Ovary (tissue), 7 donors: ENCODE measurements at regions not wholly inside any gene's neighbourhood (a gene's known extent, or its start where the extent isn't known, plus 50 kb on each side); places are given as distances from the start of the nearest gene placed in this dataset.

Experiments used
- DNase-seq, 5 donors: peaks; one replicate each; pipeline ENCODE4 v3.0.0-alpha.2; 2019 to 2020
- H3K27ac ChIP-seq, 2 donors: fragments of 200-600 bp; one replicate each; pipeline versions ENCODE4 v1.5.1 to v1.8.0; 2019 to 2022
- H3K27me3 ChIP-seq: fragments of 200-600 bp; one replicate; pipeline ENCODE4 v1.8.0; 2022
- H3K36me3 ChIP-seq: fragments of 200-600 bp; sonication (generic); one replicate; pipeline ENCODE4 v1.5.1; 2019
- H3K4me1 ChIP-seq: one replicate; pipeline ENCODE4 v1.8.1; 2013; ENCODE audit warnings: mild to moderate bottlenecking, moderate library complexity; ENCODE audit not compliant: insufficient read depth
- H3K4me3 ChIP-seq: fragments of 200-600 bp; sonication (generic); one replicate; pipeline ENCODE4 v1.5.1; 2017
- H3K9me3 ChIP-seq, 2 donors: fragments of 200-600 bp in 1 of 2; sonication (generic) in 1 of 2; one replicate each; pipeline versions ENCODE4 v1.5.1 to v1.8.1; 2013 to 2019; ENCODE audit warnings: mild to moderate bottlenecking in 1 of 2, moderate library complexity in 1 of 2
- CTCF ChIP-seq, 3 donors: fragments of 450-650 bp in 2 of 3; fragments of 200-600 bp in 1 of 3; IDR thresholded peaks; one replicate each; pipeline versions ENCODE4 v1.5.1 to v1.8.0; 2016 to 2022; ENCODE audit warnings: antibody characterized with exemption in 3 of 3, mild to moderate bottlenecking in 1 of 3
- EP300 ChIP-seq: sonication (generic); formaldehyde crosslinking; IDR thresholded peaks from one replicate; pipeline ENCODE4 v1.6.1; 2017; ENCODE audit warnings: antibody characterized with exemption
- POLR2A ChIP-seq: fragments of 450-650 bp; IDR thresholded peaks from one replicate; pipeline ENCODE4 v1.6.1; 2017; ENCODE audit warnings: antibody characterized with exemption, mild to moderate bottlenecking, moderate library complexity
- WGBS, 3 donors: extraction: QIAGEN DNeasy Blood & Tissue Kit in 1 of 3; methylation state at CpG; one replicate each; pipeline versions ENCODE4 v1.1.5 to v1.1.7; 2013 to 2017; 5-methylcytosine and 5-hydroxymethylcytosine counted together
- intact Hi-C, 4 donors: fragments of 100-400 bp; cut with DNase I; formaldehyde crosslinking; loops; one replicate each; pipeline versions ENCODE4 v1.11.0 to v1.15.1; 2022 to 2023
- donor health status: DM: no; HTN: no; CAD: no; lungs with moderate emphysema.
- donor health status: DM: no; HTN: no; CAD: no.
- donor health status: Bipolar disorder and iron deficiency.
- donor health status: DM: no; HTN: no; CAD: no.
- donor health status: DM: yes; HTN: yes; CAD: no.

DNA sequence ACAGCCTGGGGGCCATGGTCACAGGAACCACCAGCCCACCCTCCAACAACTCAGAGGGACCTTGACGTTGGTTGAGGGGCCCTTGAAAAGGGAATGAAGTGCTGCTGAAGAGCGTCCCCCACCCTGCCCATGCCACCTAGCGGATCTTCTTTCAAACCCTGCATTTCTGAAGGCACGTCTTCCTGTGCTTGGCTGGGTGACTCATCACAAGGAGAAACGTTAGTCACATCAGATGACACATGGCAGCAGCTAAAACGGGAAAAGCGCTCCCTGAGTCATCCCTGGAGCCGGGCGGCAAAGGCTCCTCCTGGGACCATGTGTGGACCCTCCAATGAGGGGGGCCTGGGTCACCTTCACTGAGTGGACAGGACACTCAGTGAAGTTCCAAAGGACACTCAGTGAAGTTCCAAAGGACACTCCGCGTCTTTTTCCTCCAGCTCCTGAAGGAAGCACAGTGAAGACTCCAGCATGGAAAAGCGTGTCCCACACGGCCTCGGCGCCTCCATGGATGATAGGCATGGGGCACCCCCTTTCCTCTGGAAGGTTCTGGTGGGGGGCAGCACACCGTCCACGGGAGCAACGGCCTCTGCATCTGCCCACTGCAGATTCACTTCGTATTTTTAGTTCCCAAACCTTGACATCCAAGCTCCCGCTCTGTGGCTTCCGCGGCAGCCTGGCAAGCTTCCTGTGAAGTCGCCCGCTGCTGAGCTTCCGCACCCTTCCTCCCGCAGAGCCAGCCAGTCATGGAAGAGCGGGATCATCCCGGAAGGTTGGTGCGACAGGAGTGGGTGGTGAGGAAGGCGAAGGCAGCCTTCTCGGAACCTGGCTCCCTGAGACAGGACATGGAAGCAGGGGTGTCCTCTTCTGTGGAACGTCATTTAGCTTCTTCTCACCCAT is 383.4 kb downstream of the VRK1 start:
- DNase-seq, result no peak
- WGBS, 3 donors, result 84 to 91% (median 88%) methylated on average over 32 of the region's 32 CpGs
- H3K4me1 ChIP-seq, result no peaks in the 10 kb centered on the region
- intact Hi-C loops, result no loop called here
- no peaks in the 10 kb centered on the region for H3K9me3 ChIP-seq
- no peak overlapping the region for H3K27ac ChIP-seq
- TF ChIP-seq POLR2A, result no peak
- no peak for TF ChIP-seq EP300
- TF ChIP-seq CTCF (IDR thresholded peaks at IDR 0.05), result no peak
- H3K27me3 ChIP-seq, result no peaks in the 10 kb centered on the region
- no peaks in the 10 kb centered on the region for H3K36me3 ChIP-seq
- no peak overlapping the region for H3K4me3 ChIP-seq

GRCh38 chr14:97185186-97185585 is 388.0 kb downstream of the VRK1 start:
- no peak overlapping the region for H3K4me3 ChIP-seq
- no peak for DNase-seq
- H3K27ac ChIP-seq, result no peak overlapping the region
- H3K9me3 ChIP-seq, result no peaks in the 10 kb centered on the region
- H3K36me3 ChIP-seq, result no peaks in the 10 kb centered on the region
- 27 to 36% (median 29%) methylated on average over 6 of the region's 6 CpGs for WGBS, 3 donors
- intact Hi-C loops, result no loop called here
- no peaks in the 10 kb centered on the region for H3K4me1 ChIP-seq
- no peaks in the 10 kb centered on the region for H3K27me3 ChIP-seq
- no peak for TF ChIP-seq POLR2A
- TF ChIP-seq EP300, result no peak
- no peak for TF ChIP-seq CTCF (IDR thresholded peaks at IDR 0.05)

DNA sequence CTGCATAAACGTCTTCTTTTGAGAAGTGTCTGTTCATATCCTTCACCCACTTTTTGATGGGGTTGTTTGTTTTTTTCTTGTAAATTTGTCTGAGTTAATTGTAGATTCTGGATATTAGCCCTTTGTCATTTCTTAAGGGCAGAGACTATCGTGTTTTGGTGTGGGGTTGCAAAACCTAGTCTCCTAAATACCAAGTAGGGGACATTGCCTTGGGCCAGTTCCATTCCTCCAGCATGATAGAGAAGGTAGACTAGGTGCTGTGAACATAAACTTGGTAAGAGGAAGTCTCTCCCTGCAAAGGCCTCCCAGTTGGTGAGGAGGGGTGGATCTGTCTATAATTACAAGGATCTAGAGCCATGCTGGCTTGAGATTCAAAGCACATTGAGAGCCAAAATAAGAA is 390.7 kb downstream of the VRK1 start:
- Histone ChIP-seq H3K36me3 (no peaks in the 10 kb centered on the region), H3K27ac (no peak overlapping the region), H3K4me3 (no peak overlapping the region), H3K27me3 (no peaks in the 10 kb centered on the region), H3K4me1 (no peaks in the 10 kb centered on the region), H3K9me3 (no peaks in the 10 kb centered on the region)
- no peak for TF ChIP-seq POLR2A
- no peak for TF ChIP-seq EP300
- no peak for TF ChIP-seq CTCF (IDR thresholded peaks at IDR 0.05)
- WGBS, 3 donors, result 44 to 67% (median 53%) methylated on average over 2 of the region's 2 CpGs
- intact Hi-C loops, result no loop called here
- DNase-seq, result no peak

- intact Hi-C loops, result no loop called here
Measured at GRCh38 chr14:97196336-97196735, 399.2 kb downstream of the VRK1 start.

More at GRCh38 chr14:97196336-97196735, 399.2 kb downstream of the VRK1 start:
- TF ChIP-seq CTCF (IDR thresholded peaks at IDR 0.05), result no peak
- no peak for TF ChIP-seq POLR2A
- no peak for TF ChIP-seq EP300
- no peaks in the 10 kb centered on the region for H3K36me3 ChIP-seq
- no peaks in the 10 kb centered on the region for H3K9me3 ChIP-seq
- H3K27me3 ChIP-seq, result no peaks in the 10 kb centered on the region
- no peak overlapping the region for H3K4me3 ChIP-seq
- 81 to 90% (median 83%) methylated on average over 4 of the region's 4 CpGs for WGBS, 3 donors
- DNase-seq, result no peak
- no peaks in the 10 kb centered on the region for H3K4me1 ChIP-seq
- H3K27ac ChIP-seq, result no peak overlapping the region
